WTC11 (cell line): ENCODE measurements at regions not wholly inside any gene's neighbourhood (a gene's known extent, or its start where the extent isn't known, plus 50 kb on each side); places are given as distances from the start of the nearest gene placed in this dataset.

Experiments used
- ATAC-seq: fragments of 200-7000 bp; cut with Tn5 transposase; 2 replicates; pipeline ENCODE4 v1.10.0; 2021; ENCODE audit warnings: mild to moderate bottlenecking, moderate library complexity
- CTCF ChIA-PET: fragments of 300-600 bp; sonication (Branson Sonifier 250); formaldehyde crosslinking; loops from one replicate; lab custom pipeline; 2021; ENCODE audit warnings: antibody characterized with exemption; lab: Charles Lee
- POLR2A ChIA-PET: fragments of 350-600 bp; sonication (Branson Sonifier 250); formaldehyde crosslinking; loops from one replicate; lab custom pipeline; 2021; ENCODE audit warnings: antibody characterized with exemption; lab: Charles Lee
- DNase-seq: peaks from one replicate; pipeline ENCODE4 v3.0.0; 2021; ENCODE audit warnings: low spot score
- H3K27ac Mint-ChIP-seq: 2 replicates; pipeline ENCODE4 v1.8.0; 2021; ENCODE audit warnings: mixed read lengths
- H3K27me3 Mint-ChIP-seq: 2 replicates; pipeline ENCODE4 v1.8.0; 2021; ENCODE audit warnings: low read depth, mild to moderate bottlenecking, moderate library complexity, mixed read lengths
- H3K36me3 Mint-ChIP-seq: 2 replicates; pipeline ENCODE4 v1.8.0; 2021; ENCODE audit warnings: mixed read lengths
- H3K4me1 Mint-ChIP-seq: 2 replicates; pipeline ENCODE4 v1.8.0; 2022; ENCODE audit warnings: mixed read lengths
- H3K4me3 Mint-ChIP-seq: 2 replicates; pipeline ENCODE4 v1.8.0; 2021; ENCODE audit warnings: mild to moderate bottlenecking, moderate library complexity, mixed read lengths
- H3K9me3 Mint-ChIP-seq: 2 replicates; pipeline ENCODE4 v1.8.0; 2021; ENCODE audit warnings: mixed read lengths
- AR ChIP-seq: fragments of 250-450 bp; sonication (Bioruptor Pico); IDR thresholded peaks from 2 replicates; pipeline ENCODE4 v1.9.0; 2021; ENCODE audit warnings: mild to moderate bottlenecking
- ATF6 ChIP-seq: sonication (generic); formaldehyde crosslinking; IDR thresholded peaks from 2 replicates; pipeline ENCODE4 v1.8.1; 2023; ENCODE audit warnings: mild to moderate bottlenecking, missing genetic modification reagents
- CDX4 ChIP-seq: fragments of 250-450 bp; sonication (Bioruptor Pico); IDR thresholded peaks from 2 replicates; pipeline ENCODE4 v1.9.0; 2021; ENCODE audit warnings: moderate library complexity, mild to moderate bottlenecking, inconsistent platforms, borderline replicate concordance
- CREB1 ChIP-seq: sonication (generic); formaldehyde crosslinking; IDR thresholded peaks from 2 replicates; pipeline ENCODE4 v1.8.0; 2023; ENCODE audit warnings: mild to moderate bottlenecking, missing genetic modification reagents
- E2F5 ChIP-seq: sonication (generic); formaldehyde crosslinking; IDR thresholded peaks from 2 replicates; pipeline ENCODE4 v1.8.1; 2022; ENCODE audit warnings: mild to moderate bottlenecking, moderate library complexity, missing genetic modification reagents
- ERG ChIP-seq: fragments of 250-450 bp; sonication (Bioruptor Pico); IDR thresholded peaks from 2 replicates; pipeline ENCODE4 v1.8.0; 2021; ENCODE audit warnings: mild to moderate bottlenecking
- FOXP4 ChIP-seq: sonication (generic); formaldehyde crosslinking; IDR thresholded peaks from 2 replicates; pipeline ENCODE4 v1.8.0; 2022; ENCODE audit warnings: mild to moderate bottlenecking, missing genetic modification reagents
- GABPB1 ChIP-seq: sonication (generic); formaldehyde crosslinking; IDR thresholded peaks from 2 replicates; pipeline ENCODE4 v1.8.1; 2023; ENCODE audit warnings: mild to moderate bottlenecking, missing genetic modification reagents
- IRF2 ChIP-seq: sonication (generic); formaldehyde crosslinking; IDR thresholded peaks from 2 replicates; pipeline ENCODE4 v1.8.0; 2022; ENCODE audit warnings: low read depth, missing genetic modification reagents, borderline replicate concordance
- NR2C2 ChIP-seq: sonication (generic); formaldehyde crosslinking; IDR thresholded peaks from 2 replicates; pipeline ENCODE4 v1.8.0; 2022; ENCODE audit warnings: mild to moderate bottlenecking, missing genetic modification reagents
- PRRX2 ChIP-seq: fragments of 250-450 bp; sonication (Bioruptor Pico); IDR thresholded peaks from 2 replicates; pipeline ENCODE4 v1.8.0; 2021; ENCODE audit warnings: mild to moderate bottlenecking
- RORB ChIP-seq: fragments of 250-450 bp; sonication (Bioruptor Pico); IDR thresholded peaks from 2 replicates; pipeline ENCODE4 v1.9.0; 2021; ENCODE audit warnings: mild to moderate bottlenecking
- SMAD4 ChIP-seq: sonication (generic); formaldehyde crosslinking; IDR thresholded peaks from 2 replicates; pipeline ENCODE4 v1.8.0; 2022; ENCODE audit warnings: mild to moderate bottlenecking, missing genetic modification reagents
- TEAD4 ChIP-seq: sonication (generic); formaldehyde crosslinking; IDR thresholded peaks from 2 replicates; pipeline ENCODE4 v1.8.0; 2022; ENCODE audit warnings: mild to moderate bottlenecking, missing genetic modification reagents
- ZBTB21 ChIP-seq: sonication (generic); formaldehyde crosslinking; IDR thresholded peaks from 2 replicates; pipeline ENCODE4 v1.8.1; 2023; ENCODE audit warnings: mild to moderate bottlenecking, missing genetic modification reagents, borderline replicate concordance
- ZMAT4 ChIP-seq: fragments of 250-450 bp; sonication (Bioruptor Pico); IDR thresholded peaks from 2 replicates; pipeline ENCODE4 v1.9.0; 2021; ENCODE audit warnings: mild to moderate bottlenecking
- ZNF281 ChIP-seq: sonication (generic); formaldehyde crosslinking; IDR thresholded peaks from 2 replicates; pipeline ENCODE4 v1.8.0; 2023; ENCODE audit warnings: mild to moderate bottlenecking, missing genetic modification reagents
- ZNF396 ChIP-seq: fragments of 250-450 bp; sonication (Bioruptor Pico); IDR thresholded peaks from 2 replicates; pipeline ENCODE4 v1.8.0; 2021; ENCODE audit warnings: mild to moderate bottlenecking, moderate library complexity, borderline replicate concordance

- no peak for TF ChIP-seq PRRX2 (CRISPR knock-in tag)
- TF ChIP-seq, all 79 proteins: peak for 0
Measured at GRCh38 chr6:75023634-75024033, 182.2 kb downstream of the COL12A1 start (continued).

GRCh38 chr6:75020971-75021370 lies 184.9 kb downstream of the COL12A1 start:
- Mint-ChIP-seq H3K27ac (no peak overlapping the region), H3K9me3 (peaks cover 23% of the 10 kb centered on the region), H3K4me3 (no peak overlapping the region), H3K4me1 (no peaks in the 10 kb centered on the region), H3K27me3 (no peaks in the 10 kb centered on the region), H3K36me3 (peaks cover 6% of the 10 kb centered on the region; the same call in 1 of the 2 replicates)
- POLR2A ChIA-PET: no interaction called here
- DNase-seq (no peak), ATAC-seq (no peak)
- CTCF ChIA-PET: no interaction called here
- TF ChIP-seq SMAD4 (CRISPR knock-in tag) (no peak), GABPB1 (CRISPR knock-in tag) (no peak), ATF6 (CRISPR knock-in tag) (no peak), ZMAT4 (CRISPR knock-in tag) (no peak), CREB1 (CRISPR knock-in tag) (no peak), PRRX2 (CRISPR knock-in tag) (no peak), RORB (CRISPR knock-in tag) (no peak), ZBTB21 (CRISPR knock-in tag) (no peak), IRF2 (CRISPR knock-in tag) (no peak), TEAD4 (CRISPR knock-in tag) (no peak)

GRCh38 chr6:75020376-75020775 lies 185.5 kb downstream of the COL12A1 start:
- Mint-ChIP-seq H3K9me3 (peaks cover 23% of the 10 kb centered on the region), H3K36me3 (peaks cover 6% of the 10 kb centered on the region; the same call in 1 of the 2 replicates), H3K4me1 (no peaks in the 10 kb centered on the region), H3K27ac (no peak overlapping the region), H3K4me3 (no peak overlapping the region), H3K27me3 (no peaks in the 10 kb centered on the region)
- ATAC-seq (no peak), DNase-seq (no peak)
- TF ChIP-seq SMAD4 (CRISPR knock-in tag) (no peak), NR2C2 (no peak), CREB1 (CRISPR knock-in tag) (no peak), CDX4 (CRISPR knock-in tag) (no peak)
- CTCF ChIA-PET: no interaction called here
- POLR2A ChIA-PET: no interaction called here

- no peak for DNase-seq
- Mint-ChIP-seq H3K4me3 (no peak overlapping the region), H3K4me1 (no peaks in the 10 kb centered on the region), H3K27ac (no peak overlapping the region), H3K27me3 (no peaks in the 10 kb centered on the region), H3K36me3 (no peaks in the 10 kb centered on the region), H3K9me3 (peaks cover 8% of the 10 kb centered on the region)
- CTCF ChIA-PET: no interaction called here
- no peak for ATAC-seq
- POLR2A ChIA-PET: no interaction called here
- TF ChIP-seq ERG (CRISPR knock-in tag) (no peak), ZBTB21 (CRISPR knock-in tag) (no peak), ZNF396 (CRISPR knock-in tag) (no peak), ZNF281 (CRISPR knock-in tag) (no peak), AR (CRISPR knock-in tag) (no peak), FOXP4 (no peak), E2F5 (no peak)
Measured at GRCh38 chr6:75012018-75012417, 193.8 kb downstream of the COL12A1 start.
